Spleen (tissue), 7 donors: ENCODE measurements at regions not wholly inside any gene's neighbourhood (a gene's known extent, or its start where the extent isn't known, plus 50 kb on each side); places are given as distances from the start of the nearest gene placed in this dataset.

Experiments used
- CTCF ChIP-seq, 11 experiments: fragments of 200-600 bp in 7 of 11; fragments of 450-650 bp in 4 of 11; sonication (generic) in 4 of 11; IDR thresholded peaks in 8 of 11; conservative IDR thresholded peaks in 3 of 11; 1 replicate in 7 of 11; 2 replicates in 4 of 11; pipeline versions ENCODE4 v1.4.0 to v1.8.0; 2016 to 2021; ENCODE audit warnings: antibody characterized with exemption in 11 of 11, inconsistent platforms in 4 of 11, mild to moderate bottlenecking in 1 of 11
- POLR2A ChIP-seq, 3 donors: fragments of 450-650 bp; IDR thresholded peaks; one replicate each; pipeline ENCODE4 v1.5.1; 2017; ENCODE audit warnings: antibody characterized with exemption in 3 of 3, mild to moderate bottlenecking in 1 of 3
- donor health status: DM: no; HTN: no; CAD: no; lungs with moderate emphysema.
- donor health status: DM: no; HTN: no; CAD: no.
- donor health status: DM: no; HTN: no; CAD: no.

GRCh38 chr13:31930901-31931522 is 100.6 kb upstream of the FRY start:
- no peak for TF ChIP-seq CTCF (IDR thresholded peaks at IDR 0.05 in 8 of 11, conservative IDR thresholded peaks at IDR 0.05 in 3 of 11)
- no peak for TF ChIP-seq POLR2A (IDR thresholded peaks at IDR 0.05)
